ENCODE measurements at regions not wholly inside any gene's neighbourhood (a gene's known extent, or its start where the extent isn't known, plus 50 kb on each side); places are given as distances from the start of the nearest gene placed in this dataset.

- TF ChIP-seq TAF1 (IDR thresholded peaks at IDR 0.05; ENCODE audit: low read depth, low read length) (no peak), POLR2A (IDR thresholded peaks at IDR 0.05; ENCODE audit: low read depth, low read length) (no peak), POLR2AphosphoS5 (IDR thresholded peaks at IDR 0.05; ENCODE audit: low read depth, low read length) (no peak), PAX5 (IDR thresholded peaks at IDR 0.05; ENCODE audit: insufficient read depth, low read length, severe bottlenecking) (no peak)
Observed at GRCh38 chr2:41197781-41198180, 745.9 kb upstream of the SLC8A1 start.
